ENCODE measurements at regions not wholly inside any gene's neighbourhood (a gene's known extent, or its start where the extent isn't known, plus 50 kb on each side); places are given as distances from the start of the nearest gene placed in this dataset.

DNA sequence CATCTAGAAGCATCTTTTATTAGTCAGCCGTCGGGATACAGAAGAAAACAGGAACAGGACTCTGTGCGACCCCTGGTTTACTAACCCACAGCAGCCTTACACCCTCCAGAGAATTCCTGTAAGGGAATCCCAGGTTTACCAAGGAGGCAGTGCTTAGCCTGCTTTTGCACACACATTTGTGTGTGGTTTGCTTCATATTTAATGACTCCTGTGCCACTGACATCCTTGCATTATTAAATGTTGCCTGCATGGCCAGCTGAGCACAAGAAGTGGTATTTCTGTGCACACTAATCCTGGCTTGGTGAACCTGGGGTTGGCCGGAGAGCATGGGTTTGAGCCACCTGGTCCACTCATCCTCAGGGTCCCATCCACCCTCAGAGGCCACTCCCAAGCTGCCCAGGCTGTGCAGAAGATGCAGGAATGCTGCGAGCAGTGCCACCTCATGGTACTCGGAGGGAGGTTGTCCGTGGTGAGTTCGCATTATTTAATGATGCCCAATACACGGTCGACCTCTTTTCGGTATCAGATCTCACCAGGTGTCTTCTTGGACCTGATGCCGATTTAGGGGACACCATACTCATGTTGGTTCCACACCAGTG lies 152.4 kb upstream of the RTL1 start:
- ChIA-PET CTCF (no interaction called here), POLR2A (no interaction called here)
- H3K27ac ChIP-seq (ENCODE audit: low read depth, low read length): no peak overlapping the region
- H3K27me3 ChIP-seq (ENCODE audit: insufficient read depth, low read length, poor library complexity, severe bottlenecking): no peaks in the 10 kb centered on the region
- H3K9me3 ChIP-seq (ENCODE audit: low read length): no peaks in the 10 kb centered on the region
- no peaks in the 10 kb centered on the region for H3K36me3 ChIP-seq (ENCODE audit: insufficient read depth, low read length)
- peaks cover 0 to 8% of the 10 kb centered on the region in 2 donors for H3K27me3 Mint-ChIP-seq
- H3K4me1 ChIP-seq (ENCODE audit: insufficient read depth, low read length): no peaks in the 10 kb centered on the region
- H3K4me1 Mint-ChIP-seq: no peaks in the 10 kb centered on the region
- H3K4me3 Mint-ChIP-seq: no peak overlapping the region
- no peak overlapping the region for H3K27ac Mint-ChIP-seq
- H3K4me3 ChIP-seq (ENCODE audit: low read length): no peak overlapping the region
- H3K9me3 Mint-ChIP-seq: peaks cover 0 to 6% (median 4%) of the 10 kb centered on the region in 5 donors
- no peaks in the 10 kb centered on the region for H3K36me3 Mint-ChIP-seq
- no peak for DNase-seq

DNA sequence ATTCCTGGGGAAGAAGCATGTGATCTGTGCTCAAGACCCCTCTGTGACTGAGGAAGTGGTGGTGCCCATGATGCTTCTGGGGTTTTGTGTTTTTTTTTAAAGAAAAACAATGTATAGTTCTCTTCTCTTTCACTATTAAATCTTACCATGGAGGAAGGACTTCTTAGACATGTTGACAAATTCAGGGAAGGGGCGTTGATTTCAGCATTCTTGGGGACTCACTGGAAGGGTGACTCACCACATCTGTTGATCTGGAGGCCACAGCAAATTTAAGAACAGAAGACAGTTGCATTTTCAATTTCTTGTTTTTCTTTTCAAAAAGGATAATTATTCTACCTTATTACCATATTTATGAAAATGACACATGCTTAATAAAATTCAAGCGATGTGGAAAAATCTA lies 152.9 kb upstream of the RTL1 start:
- no peaks in the 10 kb centered on the region for H3K4me1 Mint-ChIP-seq
- Histone ChIP-seq H3K27me3 (ENCODE audit: insufficient read depth, low read length, poor library complexity, severe bottlenecking) (no peaks in the 10 kb centered on the region), H3K4me3 (ENCODE audit: low read length) (no peak overlapping the region), H3K27ac (ENCODE audit: low read depth, low read length) (no peak overlapping the region), H3K9me3 (ENCODE audit: low read length) (no peaks in the 10 kb centered on the region), H3K4me1 (ENCODE audit: insufficient read depth, low read length) (no peaks in the 10 kb centered on the region), H3K36me3 (ENCODE audit: insufficient read depth, low read length) (no peaks in the 10 kb centered on the region)
- peaks cover 0 to 7% (median 4%) of the 10 kb centered on the region in 5 donors for H3K9me3 Mint-ChIP-seq
- POLR2A ChIA-PET: no interaction called here
- DNase-seq: no peak
- CTCF ChIA-PET: no interaction called here
- no peak overlapping the region for H3K27ac Mint-ChIP-seq
- no peak overlapping the region for H3K4me3 Mint-ChIP-seq
- peaks cover 0 to 8% of the 10 kb centered on the region in 2 donors for H3K27me3 Mint-ChIP-seq
- H3K36me3 Mint-ChIP-seq: no peaks in the 10 kb centered on the region

DNA sequence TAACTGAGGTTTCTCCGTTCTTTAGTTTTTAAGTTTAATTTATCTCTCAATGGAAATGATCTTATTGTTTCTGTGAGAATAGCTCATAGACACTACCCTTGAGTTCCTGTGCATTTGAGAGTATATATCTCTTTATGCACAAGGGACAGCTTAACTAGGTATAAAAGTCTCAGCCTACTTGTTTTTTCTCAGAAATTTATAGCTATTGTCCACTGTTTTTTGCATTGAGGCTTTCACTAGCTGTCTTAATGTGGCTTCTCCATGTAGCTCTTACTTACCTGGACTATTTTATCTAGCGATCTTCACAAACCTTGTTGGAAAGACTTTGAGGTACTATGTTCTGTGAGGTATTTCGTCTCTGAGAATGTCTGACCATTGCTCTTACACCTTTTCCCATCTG lies 153.9 kb upstream of the RTL1 start:
- Histone ChIP-seq H3K27me3 (ENCODE audit: insufficient read depth, low read length, poor library complexity, severe bottlenecking) (no peaks in the 10 kb centered on the region), H3K4me3 (ENCODE audit: low read length) (no peak overlapping the region), H3K4me1 (ENCODE audit: insufficient read depth, low read length) (no peaks in the 10 kb centered on the region), H3K36me3 (ENCODE audit: insufficient read depth, low read length) (no peaks in the 10 kb centered on the region), H3K9me3 (ENCODE audit: low read length) (no peaks in the 10 kb centered on the region), H3K27ac (ENCODE audit: low read depth, low read length) (no peak overlapping the region)
- H3K4me3 Mint-ChIP-seq: no peak overlapping the region
- ChIA-PET POLR2A (no interaction called here), CTCF (no interaction called here)
- no peaks in the 10 kb centered on the region for H3K36me3 Mint-ChIP-seq
- DNase-seq: no peak
- peaks cover 0 to 8% of the 10 kb centered on the region in 2 donors for H3K27me3 Mint-ChIP-seq
- peaks cover 0 to 7% (median 4%) of the 10 kb centered on the region in 5 donors for H3K9me3 Mint-ChIP-seq
- H3K27ac Mint-ChIP-seq: no peak overlapping the region
- no peaks in the 10 kb centered on the region for H3K4me1 Mint-ChIP-seq

DNA sequence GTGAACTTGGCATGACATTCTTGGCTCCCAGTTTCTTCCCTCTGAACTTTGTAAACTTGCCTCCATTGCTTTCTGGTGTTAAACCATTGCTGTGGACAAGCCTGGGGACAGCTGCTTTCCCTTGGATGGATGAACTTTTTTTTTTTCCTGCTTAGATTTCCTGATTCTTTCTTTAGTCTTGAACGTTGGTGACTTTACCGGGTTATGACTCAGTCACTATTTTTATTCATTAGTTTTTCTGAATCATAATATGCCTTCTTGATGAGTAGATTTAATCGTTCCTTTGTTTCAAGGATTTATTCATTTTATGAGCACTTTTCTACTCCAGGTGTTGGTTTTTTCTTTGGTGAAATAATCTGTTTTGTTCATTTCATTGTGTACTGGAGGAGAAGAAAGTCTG lies 155.0 kb upstream of the RTL1 start:
- no peaks in the 10 kb centered on the region for H3K36me3 ChIP-seq (ENCODE audit: insufficient read depth, low read length)
- no peaks in the 10 kb centered on the region for H3K27me3 ChIP-seq (ENCODE audit: insufficient read depth, low read length, poor library complexity, severe bottlenecking)
- ChIA-PET CTCF (no interaction called here), POLR2A (no interaction called here)
- DNase-seq: no peak
- no peaks in the 10 kb centered on the region for H3K4me1 Mint-ChIP-seq
- peaks cover 0 to 7% (median 4%) of the 10 kb centered on the region in 5 donors for H3K9me3 Mint-ChIP-seq
- no peaks in the 10 kb centered on the region for H3K4me1 ChIP-seq (ENCODE audit: insufficient read depth, low read length)
- no peak overlapping the region for H3K27ac Mint-ChIP-seq
- no peak overlapping the region for H3K27ac ChIP-seq (ENCODE audit: low read depth, low read length)
- no peak overlapping the region for H3K4me3 ChIP-seq (ENCODE audit: low read length)
- H3K9me3 ChIP-seq (ENCODE audit: low read length): no peaks in the 10 kb centered on the region
- H3K36me3 Mint-ChIP-seq: peaks cover 0 to 2% (median 0%) of the 10 kb centered on the region in 3 donors
- no peak overlapping the region for H3K4me3 Mint-ChIP-seq
- H3K27me3 Mint-ChIP-seq: peaks cover 0 to 5% of the 10 kb centered on the region in 2 donors

DNA sequence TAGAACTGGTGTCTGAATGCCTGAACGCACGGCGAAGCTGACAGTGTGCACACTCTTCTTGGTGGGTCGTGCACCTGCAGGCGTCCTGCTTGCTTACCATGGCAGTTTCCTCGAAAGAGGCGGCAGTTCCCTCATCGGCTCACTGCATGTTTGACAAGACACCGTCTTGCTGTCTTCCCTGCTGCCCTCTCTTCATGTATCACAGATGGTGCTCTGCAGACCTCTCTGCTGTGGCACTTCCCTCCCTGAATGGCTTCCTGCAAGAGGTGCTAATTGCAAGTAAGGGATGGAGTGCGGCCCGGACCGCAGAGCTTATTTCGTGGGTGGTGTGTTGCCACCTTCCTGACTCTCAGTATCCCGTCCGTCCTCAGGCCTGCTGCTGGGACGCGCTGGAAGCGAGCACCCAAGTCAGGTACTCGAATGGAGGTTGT lies 156.7 kb upstream of the RTL1 start:
- no peaks in the 10 kb centered on the region for H3K27me3 ChIP-seq (ENCODE audit: insufficient read depth, low read length, poor library complexity, severe bottlenecking)
- CTCF ChIA-PET: no interaction called here
- peaks cover 0 to 4% of the 10 kb centered on the region in 2 donors for H3K27me3 Mint-ChIP-seq
- DNase-seq: peak in 1 of 5 donors; percentile 36
- no peaks in the 10 kb centered on the region for H3K9me3 ChIP-seq (ENCODE audit: low read length)
- H3K4me3 Mint-ChIP-seq: no peak overlapping the region
- no peak overlapping the region for H3K27ac Mint-ChIP-seq
- no peaks in the 10 kb centered on the region for H3K4me1 ChIP-seq (ENCODE audit: insufficient read depth, low read length)
- no peak overlapping the region for H3K27ac ChIP-seq (ENCODE audit: low read depth, low read length)
- no peaks in the 10 kb centered on the region for H3K36me3 ChIP-seq (ENCODE audit: insufficient read depth, low read length)
- POLR2A ChIA-PET: no interaction called here
- peaks cover 0 to 7% (median 4%) of the 10 kb centered on the region in 5 donors for H3K9me3 Mint-ChIP-seq
- H3K36me3 Mint-ChIP-seq: peaks cover 0 to 2% (median 0%) of the 10 kb centered on the region in 3 donors
- H3K4me3 ChIP-seq (ENCODE audit: low read length): no peak overlapping the region
- no peaks in the 10 kb centered on the region for H3K4me1 Mint-ChIP-seq

DNA sequence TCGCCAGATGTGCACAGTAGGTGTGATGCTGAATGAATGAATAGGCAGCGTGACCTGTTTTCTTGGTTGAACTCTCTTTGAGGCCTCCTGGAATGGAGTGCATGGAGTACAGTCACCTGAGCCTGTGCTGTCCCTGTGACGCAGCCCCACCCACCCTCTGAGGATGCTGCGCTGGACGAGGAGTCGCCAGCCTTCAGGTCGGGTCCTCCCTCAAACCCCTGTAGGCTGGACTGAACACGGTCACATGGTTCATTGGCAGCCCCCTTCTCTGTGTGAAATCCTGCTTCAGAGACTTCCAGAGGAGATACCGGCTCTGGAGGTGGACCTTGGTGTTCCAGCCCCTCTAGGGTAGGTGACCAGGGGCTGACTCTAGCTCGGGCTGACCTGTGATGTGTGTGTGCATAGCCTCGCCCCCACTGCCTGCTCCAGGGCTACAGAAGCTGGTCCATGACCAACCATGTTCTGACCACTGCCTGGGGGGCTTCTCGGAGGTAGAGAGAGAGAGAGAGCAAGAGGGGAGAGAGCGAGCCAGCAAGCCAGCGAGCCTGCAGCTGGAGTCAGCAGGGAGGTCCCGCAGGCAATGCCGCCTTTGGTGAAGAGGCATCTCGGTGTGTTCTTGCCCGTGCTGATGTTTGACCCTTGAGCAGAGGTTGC lies 158.0 kb upstream of the RTL1 start:
- ChIA-PET CTCF (no interaction called here), POLR2A (no interaction called here)
- H3K27ac ChIP-seq (ENCODE audit: low read depth, low read length): no peak overlapping the region
- Mint-ChIP-seq H3K36me3 (peaks cover 0 to 2% (median 0%) of the 10 kb centered on the region in 3 donors), H3K4me1 (no peaks in the 10 kb centered on the region), H3K27ac (no peak overlapping the region), H3K27me3 (peaks cover 0 to 3% of the 10 kb centered on the region in 2 donors), H3K9me3 (peaks cover 0 to 7% (median 2%) of the 10 kb centered on the region in 5 donors), H3K4me3 (no peak overlapping the region)
- DNase-seq: no peak
- H3K9me3 ChIP-seq (ENCODE audit: low read length): no peaks in the 10 kb centered on the region
- H3K4me3 ChIP-seq (ENCODE audit: low read length): no peak overlapping the region
- H3K27me3 ChIP-seq (ENCODE audit: insufficient read depth, low read length, poor library complexity, severe bottlenecking): no peaks in the 10 kb centered on the region
- no peaks in the 10 kb centered on the region for H3K4me1 ChIP-seq (ENCODE audit: insufficient read depth, low read length)
- H3K36me3 ChIP-seq (ENCODE audit: insufficient read depth, low read length): no peaks in the 10 kb centered on the region

DNA sequence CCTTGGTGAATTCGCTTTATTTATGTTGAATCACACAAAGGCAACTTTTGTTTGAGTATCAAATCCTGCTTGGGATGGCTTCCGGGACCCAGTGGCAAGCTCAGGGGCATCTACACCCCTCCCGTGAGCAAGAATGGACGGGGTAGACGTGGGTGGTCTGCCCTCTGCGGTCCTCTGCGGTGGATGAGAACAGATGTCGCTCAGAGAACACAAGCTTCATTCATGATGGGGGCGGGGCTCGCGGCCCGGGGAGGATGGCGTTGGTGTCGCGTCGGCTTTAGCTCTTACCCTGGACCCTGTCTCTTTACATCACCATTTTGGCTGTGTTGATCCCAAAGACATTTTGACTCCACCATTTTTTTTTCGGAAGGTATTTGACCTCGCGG lies 158.5 kb upstream of the RTL1 start:
- no peak for DNase-seq

DNA sequence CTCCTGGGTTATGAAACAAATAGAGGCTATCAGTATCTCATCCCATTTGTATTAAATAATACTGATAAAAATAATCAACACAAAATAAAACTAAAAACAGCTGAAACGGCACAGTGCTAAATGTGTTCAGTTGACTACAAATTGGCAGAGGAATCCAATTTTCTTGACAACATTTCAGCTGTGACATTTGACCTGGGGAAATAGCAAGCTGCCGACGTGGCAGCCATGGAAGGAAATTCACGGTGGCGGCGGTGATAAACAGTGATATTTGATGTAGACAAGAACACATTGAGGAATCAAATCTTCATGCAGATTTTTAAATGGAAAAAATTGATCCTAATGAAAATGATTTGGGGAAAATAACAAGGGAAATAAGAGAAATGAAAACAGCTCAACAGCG lies 159.1 kb upstream of the RTL1 start:
- CTCF ChIA-PET: no interaction called here
- H3K27ac ChIP-seq (ENCODE audit: low read depth, low read length): no peak overlapping the region
- H3K9me3 Mint-ChIP-seq: peaks cover 0 to 7% (median 0%) of the 10 kb centered on the region in 5 donors
- H3K36me3 Mint-ChIP-seq: peaks cover 0 to 2% (median 0%) of the 10 kb centered on the region in 3 donors
- peaks cover under 1 to 1% of the 10 kb centered on the region in 2 donors for H3K27me3 Mint-ChIP-seq
- no peaks in the 10 kb centered on the region for H3K27me3 ChIP-seq (ENCODE audit: insufficient read depth, low read length, poor library complexity, severe bottlenecking)
- H3K27ac Mint-ChIP-seq: no peak overlapping the region
- no peak for DNase-seq
- H3K4me1 ChIP-seq (ENCODE audit: insufficient read depth, low read length): no peaks in the 10 kb centered on the region
- H3K4me1 Mint-ChIP-seq: no peaks in the 10 kb centered on the region
- H3K4me3 ChIP-seq (ENCODE audit: low read length): no peak overlapping the region
- no peaks in the 10 kb centered on the region for H3K9me3 ChIP-seq (ENCODE audit: low read length)
- H3K36me3 ChIP-seq (ENCODE audit: insufficient read depth, low read length): no peaks in the 10 kb centered on the region
- POLR2A ChIA-PET: no interaction called here
- H3K4me3 Mint-ChIP-seq: no peak overlapping the region

More for the DNA sequence above, 158.5 kb upstream of the RTL1 start:
- Histone ChIP-seq H3K9me3 (ENCODE audit: low read length) (no peaks in the 10 kb centered on the region), H3K4me3 (ENCODE audit: low read length) (no peak overlapping the region), H3K27ac (ENCODE audit: low read depth, low read length) (no peak overlapping the region), H3K36me3 (ENCODE audit: insufficient read depth, low read length) (no peaks in the 10 kb centered on the region), H3K4me1 (ENCODE audit: insufficient read depth, low read length) (no peaks in the 10 kb centered on the region), H3K27me3 (ENCODE audit: insufficient read depth, low read length, poor library complexity, severe bottlenecking) (no peaks in the 10 kb centered on the region)
- Mint-ChIP-seq H3K4me1 (no peaks in the 10 kb centered on the region), H3K36me3 (peaks cover 0 to 2% (median 0%) of the 10 kb centered on the region in 3 donors), H3K4me3 (no peak overlapping the region), H3K27ac (no peak overlapping the region), H3K27me3 (peaks cover 0 to 1% of the 10 kb centered on the region in 2 donors), H3K9me3 (peaks cover 0 to 7% (median 2%) of the 10 kb centered on the region in 5 donors)
- POLR2A ChIA-PET: no interaction called here
- CTCF ChIA-PET: no interaction called here
